ENCODE measurements at regions not wholly inside any gene's neighbourhood (a gene's known extent, or its start where the extent isn't known, plus 50 kb on each side); places are given as distances from the start of the nearest gene placed in this dataset.

DNA sequence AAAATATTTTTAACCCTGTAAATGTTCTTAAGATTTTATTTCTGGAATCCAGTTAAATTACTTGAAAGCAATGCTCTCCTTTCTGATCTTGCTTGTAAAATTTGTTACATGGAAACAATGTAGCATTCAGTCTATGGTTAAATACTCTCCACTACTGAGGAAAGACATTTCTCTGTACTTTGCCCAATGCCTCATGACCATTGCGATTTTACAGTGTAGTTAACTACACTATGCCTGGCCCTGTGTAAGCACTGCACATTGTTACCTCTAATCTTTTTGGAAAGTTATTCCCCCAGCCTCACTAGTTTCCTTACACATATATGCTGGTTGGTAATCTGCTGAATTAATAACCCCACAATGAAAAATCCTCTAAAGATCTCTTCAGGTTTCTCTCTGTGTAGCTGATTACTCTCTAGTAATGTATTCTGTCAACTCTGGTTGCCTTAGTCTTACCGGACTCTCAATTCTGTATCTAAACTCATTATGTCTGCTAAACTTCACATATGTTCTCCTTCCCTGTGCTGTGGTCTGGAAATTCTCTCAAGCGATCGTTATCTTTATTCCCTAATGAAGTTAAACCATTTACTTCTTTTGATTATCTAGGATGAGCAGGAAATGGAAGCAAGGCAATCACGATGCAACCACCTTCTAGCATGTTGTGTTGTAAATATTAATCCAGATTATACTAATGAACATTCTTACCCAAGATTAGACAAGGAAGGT lies 58.7 kb upstream of the TMEM106B start:
- Histone ChIP-seq H3K9ac (ENCODE audit: low read depth, low read length) (no peak overlapping the region), H4K20me1 (ENCODE audit: insufficient read depth, low read length) (no peaks in the 10 kb centered on the region), H3K79me2 (ENCODE audit: insufficient read depth, low read length) (no peaks in the 10 kb centered on the region), H3K4me2 (ENCODE audit: insufficient read depth, low read length) (no peak overlapping the region), H3K27me3 (ENCODE audit: insufficient read depth, low read length, poor library complexity) (no peaks in the 10 kb centered on the region), H3K4me3 (ENCODE audit: low read depth in 1 of 2, low read length in 2 of 2) (no peak overlapping the region), H3K36me3 (ENCODE audit: insufficient read depth, low read length) (no peaks in the 10 kb centered on the region), H3K4me1 (ENCODE audit: insufficient read depth, low read length) (no peaks in the 10 kb centered on the region), H3K27ac (ENCODE audit: low read length) (no peak overlapping the region), H3K9me3 (ENCODE audit: insufficient read depth, low read length, severe bottlenecking) (no peaks in the 10 kb centered on the region), H2AFZ (ENCODE audit: low read depth, low read length) (no peak overlapping the region)
- no peak for ATAC-seq (ENCODE audit: insufficient read depth, low read depth)
- DNase-seq = no peak
- no peak for TF ChIP-seq EZH2 (IDR thresholded peaks at IDR 0.05; ENCODE audit: borderline replicate concordance, low read depth, low read length, severe bottlenecking)
- TF ChIP-seq, protein P1, sequence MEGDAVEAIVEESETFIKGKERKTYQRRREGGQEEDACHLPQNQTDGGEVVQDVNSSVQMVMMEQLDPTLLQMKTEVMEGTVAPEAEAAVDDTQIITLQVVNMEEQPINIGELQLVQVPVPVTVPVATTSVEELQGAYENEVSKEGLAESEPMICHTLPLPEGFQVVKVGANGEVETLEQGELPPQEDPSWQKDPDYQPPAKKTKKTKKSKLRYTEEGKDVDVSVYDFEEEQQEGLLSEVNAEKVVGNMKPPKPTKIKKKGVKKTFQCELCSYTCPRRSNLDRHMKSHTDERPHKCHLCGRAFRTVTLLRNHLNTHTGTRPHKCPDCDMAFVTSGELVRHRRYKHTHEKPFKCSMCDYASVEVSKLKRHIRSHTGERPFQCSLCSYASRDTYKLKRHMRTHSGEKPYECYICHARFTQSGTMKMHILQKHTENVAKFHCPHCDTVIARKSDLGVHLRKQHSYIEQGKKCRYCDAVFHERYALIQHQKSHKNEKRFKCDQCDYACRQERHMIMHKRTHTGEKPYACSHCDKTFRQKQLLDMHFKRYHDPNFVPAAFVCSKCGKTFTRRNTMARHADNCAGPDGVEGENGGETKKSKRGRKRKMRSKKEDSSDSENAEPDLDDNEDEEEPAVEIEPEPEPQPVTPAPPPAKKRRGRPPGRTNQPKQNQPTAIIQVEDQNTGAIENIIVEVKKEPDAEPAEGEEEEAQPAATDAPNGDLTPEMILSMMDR (IDR thresholded peaks at IDR 0.05; ENCODE audit: borderline replicate concordance, extremely low read depth, low read length, poor library complexity, severe bottlenecking) = no peak

DNA sequence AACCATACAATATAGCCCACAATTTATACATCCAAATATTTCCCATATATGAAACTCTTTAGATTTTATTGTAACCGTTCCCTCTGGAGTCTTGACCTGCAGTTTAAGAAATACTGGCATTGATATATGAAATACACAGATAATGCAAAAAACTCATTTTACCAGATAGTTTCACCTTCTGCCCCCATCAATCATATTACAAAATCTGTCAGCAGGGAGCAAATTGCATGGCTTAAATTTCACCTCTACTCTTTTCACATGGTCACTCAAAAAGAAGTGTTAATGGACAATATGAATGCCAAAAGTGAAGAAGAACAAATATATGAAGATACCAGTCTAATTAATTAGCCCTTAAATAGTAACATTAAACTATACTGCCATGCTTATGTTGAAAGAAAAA lies 57.0 kb upstream of the TMEM106B start:
- Histone ChIP-seq H3K9me3 (ENCODE audit: insufficient read depth, low read length, severe bottlenecking) (no peaks in the 10 kb centered on the region), H3K9ac (ENCODE audit: low read depth, low read length) (no peak overlapping the region), H3K27me3 (ENCODE audit: insufficient read depth, low read length, poor library complexity) (no peaks in the 10 kb centered on the region), H4K20me1 (ENCODE audit: insufficient read depth, low read length) (no peaks in the 10 kb centered on the region), H3K4me2 (ENCODE audit: insufficient read depth, low read length) (no peak overlapping the region), H3K4me1 (ENCODE audit: insufficient read depth, low read length) (no peaks in the 10 kb centered on the region), H3K4me3 (ENCODE audit: low read depth in 1 of 2, low read length in 2 of 2) (no peak overlapping the region), H3K27ac (ENCODE audit: low read length) (no peak overlapping the region), H3K79me2 (ENCODE audit: insufficient read depth, low read length) (no peaks in the 10 kb centered on the region), H2AFZ (ENCODE audit: low read depth, low read length) (no peak overlapping the region), H3K36me3 (ENCODE audit: insufficient read depth, low read length) (no peaks in the 10 kb centered on the region)
- TF ChIP-seq EZH2 (IDR thresholded peaks at IDR 0.05; ENCODE audit: borderline replicate concordance, low read depth, low read length, severe bottlenecking) = no peak
- TF ChIP-seq, protein P1 (IDR thresholded peaks at IDR 0.05; ENCODE audit: borderline replicate concordance, extremely low read depth, low read length, poor library complexity, severe bottlenecking) = no peak
- no peak for ATAC-seq (ENCODE audit: insufficient read depth, low read depth)
- no peak for DNase-seq

DNA sequence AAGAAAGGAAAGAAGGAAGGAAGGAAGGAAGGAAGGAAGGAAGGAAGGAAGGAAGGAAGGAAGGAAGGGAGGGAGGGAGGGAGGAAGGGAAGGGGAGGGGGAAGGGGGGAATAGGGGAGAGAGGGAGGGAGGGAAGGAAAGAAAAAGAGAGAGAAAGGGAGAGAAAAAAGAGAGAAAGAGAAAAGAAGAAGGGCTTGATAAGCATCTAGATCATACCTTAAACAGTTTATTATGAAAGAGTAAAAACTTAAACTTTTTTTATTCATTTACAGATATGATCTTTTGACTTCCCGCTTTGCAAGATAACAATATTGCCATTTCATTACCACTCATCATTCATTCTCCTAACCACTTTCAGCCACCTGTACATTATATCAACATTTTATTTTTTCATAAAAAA lies 53.6 kb upstream of the TMEM106B start:
- no peak overlapping the region for H3K9ac ChIP-seq (ENCODE audit: low read depth, low read length)
- no peak overlapping the region for H2AFZ ChIP-seq (ENCODE audit: low read depth, low read length)
- H3K4me1 ChIP-seq (ENCODE audit: insufficient read depth, low read length) = no peaks in the 10 kb centered on the region
- H3K27ac ChIP-seq (ENCODE audit: low read length) = no peak overlapping the region
- H3K9me3 ChIP-seq (ENCODE audit: insufficient read depth, low read length, severe bottlenecking) = no peaks in the 10 kb centered on the region
- TF ChIP-seq EZH2 (IDR thresholded peaks at IDR 0.05; ENCODE audit: borderline replicate concordance, low read depth, low read length, severe bottlenecking) = no peak
- TF ChIP-seq, protein P1 (IDR thresholded peaks at IDR 0.05; ENCODE audit: borderline replicate concordance, extremely low read depth, low read length, poor library complexity, severe bottlenecking) = no peak
- H3K27me3 ChIP-seq (ENCODE audit: insufficient read depth, low read length, poor library complexity) = no peaks in the 10 kb centered on the region
- DNase-seq (no peak), ATAC-seq (ENCODE audit: insufficient read depth, low read depth) (no peak)
- no peaks in the 10 kb centered on the region for H4K20me1 ChIP-seq (ENCODE audit: insufficient read depth, low read length)
- H3K4me2 ChIP-seq (ENCODE audit: insufficient read depth, low read length) = no peak overlapping the region
- H3K79me2 ChIP-seq (ENCODE audit: insufficient read depth, low read length) = no peaks in the 10 kb centered on the region
- no peaks in the 10 kb centered on the region for H3K36me3 ChIP-seq (ENCODE audit: insufficient read depth, low read length)
- no peak overlapping the region for H3K4me3 ChIP-seq (ENCODE audit: low read depth in 1 of 2, low read length in 2 of 2)
